Stimulated activated naive CD8-positive, alpha-beta T cell treated with anti-CD3 and anti-CD28 coated beads, Interleukin-15, Interleukin-2, amounts not matched to agents 100 ng/mL and 50 ng/mL, for 24 hours (primary cell): ENCODE measurements at regions not wholly inside any gene's neighbourhood (a gene's known extent, or its start where the extent isn't known, plus 50 kb on each side); places are given as distances from the start of the nearest gene placed in this dataset.

Source experiments
- H3K27ac Mint-ChIP-seq: one replicate; pipeline ENCODE4 v1.8.0; 2021; ENCODE audit warnings: mild to moderate bottlenecking, mixed read lengths
- H3K27me3 Mint-ChIP-seq: one replicate; pipeline ENCODE4 v1.8.0; 2021; ENCODE audit warnings: mixed read lengths
- H3K36me3 Mint-ChIP-seq: one replicate; pipeline ENCODE4 v1.8.0; 2021; ENCODE audit warnings: low read depth, mixed read lengths
- H3K4me1 Mint-ChIP-seq: one replicate; pipeline ENCODE4 v1.8.0; 2021; ENCODE audit warnings: low read depth, mixed read lengths
- H3K4me3 Mint-ChIP-seq: one replicate; pipeline ENCODE4 v1.8.0; 2021; ENCODE audit warnings: mild to moderate bottlenecking, mixed read lengths
- H3K9me3 Mint-ChIP-seq: one replicate; pipeline ENCODE4 v1.8.0; 2021; ENCODE audit warnings: mixed read lengths

DNA sequence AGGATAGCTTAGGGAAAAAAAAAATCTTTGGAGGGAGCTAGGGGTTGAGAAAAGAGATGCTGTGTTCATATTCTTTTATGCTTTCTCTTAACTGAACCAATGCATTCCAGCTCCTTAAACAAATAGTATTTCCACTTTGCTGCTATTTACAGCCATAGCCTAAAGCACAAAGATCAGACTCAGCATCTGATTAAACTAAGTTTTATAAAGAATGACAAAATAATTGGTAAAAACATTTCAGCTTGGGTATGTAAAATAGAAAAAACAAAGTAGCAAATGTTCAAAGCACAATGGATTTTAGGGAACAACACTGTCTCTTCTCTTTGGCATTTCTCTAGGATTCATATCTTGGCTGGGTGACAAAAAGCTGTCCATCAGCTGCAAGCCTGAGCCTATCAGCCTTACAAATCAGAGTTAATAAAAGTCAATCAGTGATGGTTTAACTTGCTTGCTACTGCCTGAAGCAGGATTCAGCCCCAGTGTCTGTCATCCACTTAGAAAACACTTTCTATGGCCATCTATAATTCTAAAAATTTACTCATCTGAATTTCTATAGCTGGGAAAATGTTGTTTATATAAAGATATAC is 232.1 kb upstream of the CDIN1 start:
- Mint-ChIP-seq H3K27me3 (no peaks in the 10 kb centered on the region), H3K4me3 (no peak overlapping the region), H3K27ac (no peak overlapping the region), H3K9me3 (no peaks in the 10 kb centered on the region), H3K4me1 (no peaks in the 10 kb centered on the region), H3K36me3 (no peaks in the 10 kb centered on the region)

DNA sequence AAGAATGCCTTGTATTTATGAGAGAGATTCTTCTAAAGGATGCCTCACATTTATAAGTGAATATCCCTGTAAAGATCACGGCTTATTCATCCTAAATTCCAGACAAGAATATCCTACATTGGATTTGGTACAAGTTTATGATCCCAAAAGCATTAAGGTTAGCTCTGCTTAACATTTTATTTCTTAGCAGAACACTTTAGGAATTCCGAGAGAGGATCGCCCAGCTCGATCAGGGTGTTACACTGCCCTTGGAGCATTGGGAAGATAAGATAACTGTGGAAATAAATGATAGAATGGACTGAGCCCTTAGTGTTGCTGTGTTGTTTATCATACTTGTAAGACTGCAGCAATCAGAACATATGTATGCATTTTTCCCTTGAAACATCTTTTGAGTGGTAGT is 223.0 kb upstream of the CDIN1 start:
- Mint-ChIP-seq H3K27ac (no peak overlapping the region), H3K27me3 (no peaks in the 10 kb centered on the region), H3K4me1 (no peaks in the 10 kb centered on the region), H3K9me3 (no peaks in the 10 kb centered on the region), H3K36me3 (no peaks in the 10 kb centered on the region), H3K4me3 (no peak overlapping the region)

DNA sequence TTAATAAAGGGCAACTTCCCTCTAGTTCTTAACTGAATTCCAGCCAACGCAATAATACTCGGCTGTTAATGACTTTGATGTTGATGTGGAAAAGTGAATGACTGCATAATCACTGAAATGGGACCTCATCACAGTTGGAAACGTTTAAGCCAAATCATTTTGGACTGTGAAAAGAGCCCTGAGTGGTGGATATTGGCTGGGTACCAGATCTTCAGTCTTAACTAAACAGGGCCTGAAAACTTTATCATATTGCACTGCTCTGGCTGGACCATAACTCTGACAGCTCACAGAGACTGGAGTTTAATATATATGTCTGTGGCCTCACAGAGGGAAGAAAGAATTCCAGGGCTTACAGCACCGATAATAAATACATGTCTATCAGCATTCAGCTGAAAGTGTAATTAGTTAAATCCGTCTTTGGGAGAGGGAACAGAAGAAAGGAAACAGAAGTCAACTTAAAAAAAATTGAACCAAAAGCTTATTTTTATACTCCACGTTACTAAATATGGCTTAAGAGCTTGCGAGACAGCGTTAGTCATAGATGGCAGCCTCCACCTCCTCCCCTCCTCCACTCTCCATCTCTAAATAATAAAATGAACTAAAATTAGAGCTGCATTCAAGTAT is 222.3 kb upstream of the CDIN1 start:
- H3K9me3 Mint-ChIP-seq = no peaks in the 10 kb centered on the region
- no peaks in the 10 kb centered on the region for H3K27me3 Mint-ChIP-seq
- H3K36me3 Mint-ChIP-seq = no peaks in the 10 kb centered on the region
- no peak overlapping the region for H3K4me3 Mint-ChIP-seq
- no peak overlapping the region for H3K27ac Mint-ChIP-seq
- no peaks in the 10 kb centered on the region for H3K4me1 Mint-ChIP-seq

DNA sequence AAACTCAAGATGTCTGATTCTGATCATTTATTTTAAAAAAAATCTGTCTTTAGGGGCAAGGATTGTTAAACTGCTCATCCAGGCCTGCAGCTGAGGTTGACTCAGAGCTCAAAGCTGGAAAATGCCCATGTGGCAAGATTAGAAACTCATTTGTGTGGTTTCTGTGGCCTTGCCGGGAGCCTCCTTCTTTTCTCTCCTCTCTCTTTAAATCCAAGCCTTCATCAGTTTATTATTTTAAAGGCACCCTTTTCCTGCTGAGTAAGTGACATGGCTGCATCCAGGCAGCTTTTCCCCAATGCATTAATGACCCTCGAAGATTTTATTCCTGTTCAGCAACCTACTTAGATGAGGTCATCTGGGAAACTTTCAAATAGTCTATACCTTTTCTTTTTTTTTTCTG is 221.3 kb upstream of the CDIN1 start:
- Mint-ChIP-seq H3K4me1 (no peaks in the 10 kb centered on the region), H3K4me3 (no peak overlapping the region), H3K27ac (no peak overlapping the region), H3K27me3 (no peaks in the 10 kb centered on the region), H3K36me3 (no peaks in the 10 kb centered on the region), H3K9me3 (no peaks in the 10 kb centered on the region)

DNA sequence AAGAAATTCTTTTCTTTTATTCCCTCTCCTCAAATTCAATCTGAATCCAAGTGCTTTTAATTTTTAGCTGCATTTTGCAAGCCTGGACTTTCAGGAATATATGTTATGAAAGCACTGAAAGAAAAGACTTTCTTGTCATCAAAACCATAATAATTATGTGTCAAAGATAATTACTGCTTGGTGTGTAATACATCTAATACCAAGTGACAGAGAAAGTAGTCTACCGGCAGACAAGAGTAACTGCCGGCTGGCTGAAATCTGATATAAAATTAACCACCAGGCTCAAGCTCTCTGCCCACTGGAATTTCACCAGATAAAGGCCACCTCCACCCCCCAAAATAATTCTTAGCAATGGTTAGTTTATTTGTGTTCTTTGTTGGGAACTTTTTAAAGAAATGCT is 220.9 kb upstream of the CDIN1 start:
- Mint-ChIP-seq H3K9me3 (no peaks in the 10 kb centered on the region), H3K27me3 (no peaks in the 10 kb centered on the region), H3K4me1 (no peaks in the 10 kb centered on the region), H3K27ac (no peak overlapping the region), H3K4me3 (no peak overlapping the region), H3K36me3 (no peaks in the 10 kb centered on the region)

DNA sequence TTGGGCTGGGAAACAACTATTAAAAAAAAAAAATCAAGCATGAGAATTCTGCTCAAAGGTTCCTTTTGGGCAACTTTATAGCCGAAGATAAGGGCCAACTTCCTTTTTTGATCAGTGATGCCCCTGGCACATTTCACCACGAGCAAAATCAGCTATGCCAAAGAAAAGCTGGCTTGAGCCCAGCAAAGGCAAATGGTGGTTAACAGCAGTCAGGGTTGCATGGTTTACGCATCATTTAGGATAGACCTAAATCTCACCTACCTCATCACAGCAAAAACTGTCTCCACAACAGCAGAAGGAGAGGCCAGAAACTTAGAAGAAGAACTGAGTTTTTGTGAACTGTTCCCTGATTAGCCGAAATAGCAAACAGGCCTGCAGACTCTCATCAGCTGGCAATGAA is 220.1 kb upstream of the CDIN1 start:
- no peak overlapping the region for H3K4me3 Mint-ChIP-seq
- H3K36me3 Mint-ChIP-seq = no peaks in the 10 kb centered on the region
- no peaks in the 10 kb centered on the region for H3K27me3 Mint-ChIP-seq

DNA sequence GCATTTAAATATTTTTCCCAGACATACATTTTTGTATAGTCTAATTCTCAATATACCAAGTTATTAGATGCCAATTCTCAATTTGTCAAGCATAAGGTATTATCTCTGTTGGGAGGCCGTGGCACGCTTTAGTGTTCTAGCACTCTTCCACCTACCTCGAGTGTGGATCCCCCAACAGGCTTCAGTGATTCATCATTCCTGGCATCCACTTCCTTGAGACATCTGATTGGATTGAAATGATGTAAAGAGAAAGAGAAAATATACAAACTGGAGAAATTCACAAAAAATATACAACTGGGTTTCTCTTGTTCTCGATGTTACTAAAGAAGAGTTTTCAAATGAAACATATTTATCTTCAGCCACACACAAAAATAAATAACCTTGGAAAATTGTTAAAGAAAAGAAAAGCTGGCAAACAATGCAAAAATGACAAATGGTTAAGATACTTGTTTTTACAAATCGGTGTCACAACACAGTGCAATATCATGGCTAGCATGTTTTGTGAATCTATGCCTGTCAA is 218.0 kb upstream of the CDIN1 start:
- Mint-ChIP-seq H3K36me3 (no peaks in the 10 kb centered on the region), H3K27ac (no peak overlapping the region), H3K27me3 (no peaks in the 10 kb centered on the region), H3K9me3 (no peaks in the 10 kb centered on the region), H3K4me3 (no peak overlapping the region), H3K4me1 (no peaks in the 10 kb centered on the region)

More for the DNA sequence above, 220.1 kb upstream of the CDIN1 start:
- Mint-ChIP-seq H3K27ac (no peak overlapping the region), H3K9me3 (no peaks in the 10 kb centered on the region), H3K4me1 (no peaks in the 10 kb centered on the region)

DNA sequence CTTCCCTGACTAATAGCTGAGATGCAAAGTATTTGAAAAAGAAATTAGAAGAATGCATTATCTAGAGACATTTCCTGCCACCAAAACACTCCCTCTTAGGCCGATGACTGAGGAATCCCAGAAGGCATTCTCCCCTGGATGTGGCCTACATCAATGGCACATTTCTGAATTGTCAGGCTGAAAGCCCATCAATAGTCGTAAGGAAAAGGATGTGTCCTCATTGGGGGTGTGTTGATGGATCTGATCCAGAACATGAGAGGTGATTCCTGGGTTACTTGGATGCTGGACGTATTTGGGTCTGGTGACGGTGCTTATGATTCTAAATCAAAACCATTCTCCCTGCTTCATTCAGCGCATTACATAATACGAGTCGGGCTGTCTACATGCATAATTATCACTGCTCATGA is 216.9 kb upstream of the CDIN1 start:
- no peaks in the 10 kb centered on the region for H3K27me3 Mint-ChIP-seq
- H3K36me3 Mint-ChIP-seq = no peaks in the 10 kb centered on the region
- no peaks in the 10 kb centered on the region for H3K9me3 Mint-ChIP-seq
- no peaks in the 10 kb centered on the region for H3K4me1 Mint-ChIP-seq
- no peak overlapping the region for H3K4me3 Mint-ChIP-seq
- no peak overlapping the region for H3K27ac Mint-ChIP-seq

DNA sequence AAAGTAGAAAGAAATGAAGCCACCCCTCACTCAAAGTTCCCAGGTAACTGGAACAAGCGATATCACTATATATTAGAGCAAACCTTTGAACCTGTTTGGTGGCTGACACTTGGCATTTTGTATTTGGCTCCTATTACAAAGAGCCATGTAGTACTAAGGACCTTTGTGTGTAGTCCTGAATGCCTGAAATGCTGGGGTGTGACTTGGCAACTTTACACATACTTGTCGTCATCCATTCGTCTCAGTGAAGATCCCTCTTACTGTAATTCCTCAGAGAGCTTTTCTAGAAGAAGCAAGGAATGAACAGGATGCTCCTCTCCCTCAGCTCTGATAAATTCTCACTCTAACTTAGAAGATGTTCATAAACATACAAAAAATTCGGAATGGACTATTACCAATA is 216.1 kb upstream of the CDIN1 start:
- H3K4me1 Mint-ChIP-seq = no peaks in the 10 kb centered on the region
- H3K27me3 Mint-ChIP-seq = no peaks in the 10 kb centered on the region
- no peak overlapping the region for H3K27ac Mint-ChIP-seq
- no peak overlapping the region for H3K4me3 Mint-ChIP-seq
- H3K36me3 Mint-ChIP-seq = no peaks in the 10 kb centered on the region
- no peaks in the 10 kb centered on the region for H3K9me3 Mint-ChIP-seq

DNA sequence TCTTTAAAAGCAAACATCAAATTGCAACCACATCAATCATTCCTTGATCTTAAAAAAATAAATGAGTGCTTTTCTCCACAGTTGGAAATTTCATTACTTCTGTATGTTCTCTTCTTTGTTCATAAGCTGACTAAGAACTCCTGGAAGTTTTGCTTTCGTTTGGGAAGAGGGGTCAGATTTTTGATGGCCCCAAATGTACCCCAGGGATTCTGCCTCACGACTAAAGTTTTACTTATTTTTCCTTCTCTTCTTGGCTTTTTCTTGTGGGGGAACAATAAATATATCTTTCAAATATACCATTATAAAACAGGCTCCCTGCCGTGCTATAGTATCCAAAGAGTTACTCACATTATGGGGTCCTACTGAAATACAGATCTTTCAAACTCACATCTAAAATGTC is 215.0 kb upstream of the CDIN1 start:
- Mint-ChIP-seq H3K27me3 (no peaks in the 10 kb centered on the region), H3K27ac (no peak overlapping the region), H3K36me3 (no peaks in the 10 kb centered on the region), H3K4me1 (no peaks in the 10 kb centered on the region), H3K4me3 (no peak overlapping the region), H3K9me3 (no peaks in the 10 kb centered on the region)

DNA sequence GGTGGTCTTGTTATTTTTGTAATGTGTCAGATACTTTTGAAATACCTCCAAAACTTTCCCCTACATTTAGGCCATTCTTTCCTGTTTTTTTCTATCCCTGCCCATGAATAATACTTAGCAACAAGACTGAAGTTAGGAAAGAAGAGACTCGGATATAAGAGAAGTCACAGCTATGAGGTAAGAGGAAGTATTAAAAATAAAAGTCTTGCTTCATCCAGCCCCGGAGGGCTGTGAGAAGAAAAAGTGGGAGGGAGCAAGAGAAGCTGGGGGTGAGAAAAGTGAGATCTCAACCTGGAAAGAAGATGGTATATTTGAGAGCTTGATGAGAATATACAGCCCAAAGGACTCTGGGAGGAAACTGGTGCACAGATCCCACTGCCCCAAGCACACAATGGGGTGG is 213.5 kb upstream of the CDIN1 start:
- H3K36me3 Mint-ChIP-seq = no peaks in the 10 kb centered on the region
- no peaks in the 10 kb centered on the region for H3K9me3 Mint-ChIP-seq
- H3K27me3 Mint-ChIP-seq = no peaks in the 10 kb centered on the region
- H3K4me1 Mint-ChIP-seq = no peaks in the 10 kb centered on the region
- no peak overlapping the region for H3K4me3 Mint-ChIP-seq
- H3K27ac Mint-ChIP-seq = no peak overlapping the region

DNA sequence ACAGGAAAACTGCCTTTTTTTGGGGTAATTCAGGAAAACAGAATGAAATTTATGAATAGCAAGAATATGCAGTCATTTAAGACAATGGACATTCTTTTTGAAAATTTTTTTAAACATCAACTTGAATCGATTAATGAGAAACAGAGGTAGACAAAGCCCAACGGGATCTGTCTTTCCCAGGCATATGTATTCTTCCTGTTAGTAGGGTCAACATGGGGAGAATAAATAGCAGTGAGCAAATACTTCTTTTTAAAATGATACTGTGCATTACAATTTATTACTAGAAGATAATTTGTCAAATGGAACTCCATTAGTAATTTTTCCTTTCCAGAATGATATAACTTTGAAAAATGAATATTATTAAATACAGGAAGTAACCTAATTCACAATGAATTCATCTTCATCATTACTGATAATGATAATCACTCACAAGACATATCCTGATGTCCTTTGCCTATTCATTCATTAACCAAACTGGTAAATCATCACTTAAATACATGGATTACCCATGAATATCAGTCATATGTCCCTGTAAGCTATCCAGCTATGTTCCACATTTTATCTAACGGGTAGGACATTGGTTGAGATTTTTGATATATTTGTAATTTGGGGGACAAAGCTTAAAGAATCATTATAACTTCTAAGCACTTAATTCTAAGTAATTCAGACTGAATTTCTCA is 209.2 kb upstream of the CDIN1 start:
- H3K27me3 Mint-ChIP-seq = no peaks in the 10 kb centered on the region
- H3K4me3 Mint-ChIP-seq = no peak overlapping the region
- H3K4me1 Mint-ChIP-seq = no peaks in the 10 kb centered on the region
- H3K27ac Mint-ChIP-seq = no peak overlapping the region
- no peaks in the 10 kb centered on the region for H3K9me3 Mint-ChIP-seq
- H3K36me3 Mint-ChIP-seq = no peaks in the 10 kb centered on the region

DNA sequence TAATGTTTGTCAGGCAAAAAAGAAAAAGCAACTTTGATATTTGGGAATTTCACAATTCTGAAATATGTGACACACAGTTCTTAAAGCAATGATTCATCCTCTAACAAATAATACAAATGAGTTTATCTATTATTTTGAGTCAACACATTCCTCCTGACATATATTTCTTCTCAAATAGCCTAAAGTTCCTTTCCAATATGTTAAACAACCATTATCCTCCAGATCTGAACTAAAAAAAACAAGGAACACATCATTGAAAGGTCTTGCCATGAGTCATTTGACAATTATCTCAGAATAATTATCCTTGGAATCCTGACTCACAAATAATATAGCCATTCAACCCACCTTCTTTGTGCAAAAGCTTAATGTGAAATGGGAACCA is 208.7 kb upstream of the CDIN1 start:
- Mint-ChIP-seq H3K4me3 (no peak overlapping the region), H3K9me3 (no peaks in the 10 kb centered on the region), H3K27me3 (no peaks in the 10 kb centered on the region), H3K36me3 (no peaks in the 10 kb centered on the region), H3K27ac (no peak overlapping the region), H3K4me1 (no peaks in the 10 kb centered on the region)

DNA sequence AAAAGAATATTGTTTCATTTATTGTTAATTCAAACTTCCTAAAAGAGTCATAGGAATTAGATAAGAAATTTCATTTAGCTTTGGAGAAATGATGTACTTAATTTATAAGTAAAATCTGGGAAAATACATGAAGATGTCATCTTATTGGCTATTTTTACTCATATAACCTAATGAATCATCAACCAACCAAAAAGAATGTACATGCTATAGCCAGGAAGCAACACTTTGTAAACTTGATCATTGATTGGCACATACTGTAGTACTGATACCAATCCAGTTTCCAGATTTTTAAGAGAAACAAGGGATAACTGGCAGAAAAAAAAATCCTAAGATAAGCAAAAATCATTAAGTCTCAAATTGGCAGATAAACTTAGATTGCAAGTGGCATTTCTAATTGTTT is 207.9 kb upstream of the CDIN1 start:
- no peaks in the 10 kb centered on the region for H3K27me3 Mint-ChIP-seq
- no peak overlapping the region for H3K4me3 Mint-ChIP-seq
- H3K9me3 Mint-ChIP-seq = no peaks in the 10 kb centered on the region
- H3K36me3 Mint-ChIP-seq = no peaks in the 10 kb centered on the region
- H3K4me1 Mint-ChIP-seq = no peaks in the 10 kb centered on the region
- H3K27ac Mint-ChIP-seq = no peak overlapping the region

DNA sequence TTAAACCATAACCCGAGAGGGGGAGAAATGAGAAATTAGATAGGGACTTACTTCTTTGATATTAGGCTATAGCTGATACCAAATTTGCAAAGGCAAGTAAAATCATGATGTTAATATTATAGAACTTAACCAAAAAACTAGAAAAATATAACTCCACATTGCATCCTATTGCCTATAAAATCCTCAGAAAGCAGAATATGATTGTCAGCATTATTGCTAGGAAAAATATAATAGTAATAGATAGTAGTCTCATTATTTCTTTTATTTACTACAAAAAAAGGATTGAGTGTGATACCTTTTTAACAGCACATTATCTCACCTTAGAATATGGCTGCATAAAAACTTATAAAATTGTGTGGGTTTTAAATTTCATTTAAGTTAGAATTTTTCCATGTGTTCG is 206.5 kb upstream of the CDIN1 start:
- no peak overlapping the region for H3K4me3 Mint-ChIP-seq
- H3K27me3 Mint-ChIP-seq = no peaks in the 10 kb centered on the region
- H3K4me1 Mint-ChIP-seq = no peaks in the 10 kb centered on the region
- no peaks in the 10 kb centered on the region for H3K9me3 Mint-ChIP-seq
- no peak overlapping the region for H3K27ac Mint-ChIP-seq
- H3K36me3 Mint-ChIP-seq = no peaks in the 10 kb centered on the region

DNA sequence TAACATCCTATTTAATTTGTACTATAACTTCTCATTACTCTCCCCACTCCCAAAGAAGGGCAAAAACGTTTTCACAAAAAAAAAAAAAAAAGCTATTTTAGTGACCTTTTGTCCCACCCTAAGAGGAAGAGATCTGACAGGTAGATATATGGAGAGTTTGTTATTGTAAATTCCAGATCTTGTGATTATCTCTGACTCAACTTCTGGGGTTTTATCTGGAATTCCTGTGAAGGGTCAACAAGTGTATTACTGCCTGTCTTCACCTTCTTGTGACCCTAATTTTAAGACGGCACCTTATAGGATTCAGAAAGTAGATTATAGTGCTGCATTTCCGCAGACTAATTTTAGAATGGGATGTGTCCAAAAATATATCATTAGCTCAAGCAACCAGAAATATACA is 205.9 kb upstream of the CDIN1 start:
- Mint-ChIP-seq H3K4me3 (no peak overlapping the region), H3K9me3 (no peaks in the 10 kb centered on the region), H3K36me3 (no peaks in the 10 kb centered on the region), H3K27ac (no peak overlapping the region), H3K4me1 (no peaks in the 10 kb centered on the region), H3K27me3 (no peaks in the 10 kb centered on the region)
